ENCODE measurements at regions not wholly inside any gene's neighbourhood (a gene's known extent, or its start where the extent isn't known, plus 50 kb on each side); places are given as distances from the start of the nearest gene placed in this dataset.

GRCh38 chr18:51656249-51656648, 458.8 kb upstream of the MEX3C start:
- TF ChIP-seq CTCF (conservative IDR thresholded peaks at IDR 0.05; ENCODE audit: low read length) (no peak), EZH2phosphoT487 (IDR thresholded peaks at IDR 0.05; ENCODE audit: borderline replicate concordance, low read depth, low read length) (no peak)

Measured in OCI-LY7 (cell line).